GM23338 (cell line): ENCODE measurements at regions not wholly inside any gene's neighbourhood (a gene's known extent, or its start where the extent isn't known, plus 50 kb on each side); places are given as distances from the start of the nearest gene placed in this dataset.

Experiments
- ATAC-seq: fragments of 200-7000 bp; cut with Tn5 transposase; 3 replicates; pipeline ENCODE4 v1.9.1; 2020
- DNase-seq: peaks from one replicate; pipeline ENCODE4 v3.0.0-alpha.2; 2015; ENCODE audit warnings: low spot score
- H2AFZ ChIP-seq: fragments of 200-600 bp; sonication (generic); 2 replicates; pipeline ENCODE4 v1.8.0; 2016; ENCODE audit warnings: antibody characterized with exemption, mild to moderate bottlenecking, moderate library complexity
- H3F3A ChIP-seq: fragments of 200-600 bp; sonication (generic); replicated peaks from 2 replicates; pipeline ENCODE4 v1.8.0; 2017; ENCODE audit warnings: antibody characterized with exemption, mixed run types, low read depth
- H3K27ac ChIP-seq: fragments of 200-600 bp; sonication (generic); 2 replicates; pipeline ENCODE4 v1.6.1; 2016; ENCODE audit warnings: low read depth
- H3K27me3 ChIP-seq: fragments of 200-600 bp; sonication (generic); 2 replicates; pipeline ENCODE4 v1.8.0; 2016; ENCODE audit warnings: mild to moderate bottlenecking, mixed run types, moderate library complexity; ENCODE audit not compliant: insufficient read depth
- H3K36me3 ChIP-seq: fragments of 200-600 bp; sonication (generic); 2 replicates; pipeline ENCODE4 v1.8.0; 2016; ENCODE audit warnings: mild to moderate bottlenecking; ENCODE audit not compliant: insufficient read depth
- H3K4me1 ChIP-seq: fragments of 200-600 bp; sonication (generic); 2 replicates; pipeline ENCODE4 v1.8.0; 2016; ENCODE audit warnings: mild to moderate bottlenecking, moderate library complexity; ENCODE audit not compliant: insufficient read depth
- H3K4me2 ChIP-seq: fragments of 200-600 bp; sonication (generic); 2 replicates; pipeline ENCODE4 v1.7.1; 2017; ENCODE audit warnings: mixed run types
- H3K4me3 ChIP-seq: fragments of 200-600 bp; sonication (generic); 2 replicates; pipeline ENCODE4 v1.6.1; 2016; ENCODE audit warnings: mixed run types
- H3K79me2 ChIP-seq: fragments of 200-600 bp; sonication (generic); replicated peaks from 2 replicates; pipeline ENCODE4 v1.8.0; 2017; ENCODE audit warnings: mild to moderate bottlenecking; ENCODE audit not compliant: insufficient read depth
- H3K9me2 ChIP-seq: fragments of 200-600 bp; sonication (generic); 2 replicates; pipeline ENCODE4 v1.8.0; 2017; ENCODE audit not compliant: insufficient read depth
- H4K20me1 ChIP-seq: fragments of 200-600 bp; sonication (generic); replicated peaks from 2 replicates; pipeline ENCODE4 v1.8.0; 2017; ENCODE audit warnings: mild to moderate bottlenecking; ENCODE audit not compliant: insufficient read depth
- H3K27ac Mint-ChIP-seq: 2 replicates; pipeline ENCODE4 v1.8.0; 2020; ENCODE audit warnings: inconsistent platforms, mild to moderate bottlenecking, moderate library complexity, mixed read lengths
- H3K27me3 Mint-ChIP-seq: 3 replicates; pipeline ENCODE4 v1.8.0; 2022; ENCODE audit warnings: low read depth, mild to moderate bottlenecking, moderate library complexity, mixed read lengths, inconsistent platforms; ENCODE audit not compliant: insufficient read depth, poor library complexity
- H3K36me3 Mint-ChIP-seq: 3 replicates; pipeline ENCODE4 v1.8.0; 2021; ENCODE audit warnings: low read depth, mild to moderate bottlenecking, inconsistent platforms, moderate library complexity, mixed read lengths
- H3K4me1 Mint-ChIP-seq: 3 replicates; pipeline ENCODE4 v1.8.0; 2020; ENCODE audit warnings: mild to moderate bottlenecking, inconsistent platforms, mixed read lengths
- H3K4me3 Mint-ChIP-seq: 3 replicates; pipeline ENCODE4 v1.8.0; 2021; ENCODE audit warnings: moderate library complexity, mild to moderate bottlenecking, inconsistent platforms, mixed read lengths
- H3K9me3 Mint-ChIP-seq: 3 replicates; pipeline ENCODE4 v1.8.0; 2020; ENCODE audit warnings: moderate library complexity, mild to moderate bottlenecking, inconsistent platforms, mixed read lengths
- CREB1 ChIP-seq: fragments of 250-450 bp; sonication (Bioruptor Pico); IDR thresholded peaks from 2 replicates; pipeline ENCODE4 v1.5.0; 2020; ENCODE audit warnings: low read depth, mild to moderate bottlenecking, moderate library complexity
- CTCF ChIP-seq, 2 experiments: fragments of 200-600 bp in 1 of 2; sonication (generic) in 1 of 2; conservative IDR thresholded peaks; 2 replicates each; pipeline versions ENCODE4 v1.5.1 to v1.6.1; 2016 to 2017; ENCODE audit warnings: antibody characterized with exemption in 2 of 2, low read depth in 2 of 2, mild to moderate bottlenecking in 2 of 2, moderate library complexity in 1 of 2
- ETS1 ChIP-seq: IDR thresholded peaks from 2 replicates; pipeline ENCODE4 v1.6.1; 2016; ENCODE audit warnings: antibody characterized with exemption
- EZH2 ChIP-seq: fragments of 200-600 bp; sonication (generic); IDR thresholded peaks from one replicate; pipeline ENCODE4 v1.8.0; 2017; ENCODE audit warnings: antibody characterized with exemption, mild to moderate bottlenecking, low read depth; ENCODE audit not compliant: unreplicated experiment
- EZH2phosphoT487 ChIP-seq: fragments of 200-600 bp; sonication (generic); IDR thresholded peaks from one replicate; pipeline ENCODE4 v1.8.1; 2018; ENCODE audit warnings: antibody characterized with exemption; ENCODE audit not compliant: unreplicated experiment
- JUNB ChIP-seq: IDR thresholded peaks from one replicate; pipeline ENCODE4 v1.6.1; 2016; ENCODE audit warnings: antibody characterized with exemption; ENCODE audit not compliant: unreplicated experiment
- NANOG ChIP-seq: IDR thresholded peaks from 2 replicates; pipeline ENCODE4 v1.6.1; 2016; ENCODE audit warnings: antibody characterized with exemption, borderline replicate concordance
- POLR2AphosphoS5 ChIP-seq: IDR thresholded peaks from 2 replicates; pipeline ENCODE4 v1.6.1; 2016; ENCODE audit warnings: antibody characterized with exemption, low read depth
- REST ChIP-seq: IDR thresholded peaks from one replicate; pipeline ENCODE4 v1.6.1; 2018; ENCODE audit warnings: antibody characterized with exemption; ENCODE audit not compliant: unreplicated experiment
- STAT1 ChIP-seq: IDR thresholded peaks from one replicate; pipeline ENCODE4 v1.6.1; 2016; ENCODE audit warnings: antibody characterized with exemption; ENCODE audit not compliant: unreplicated experiment
- ZNF114 ChIP-seq: fragments of 250-450 bp; sonication (Bioruptor Pico); IDR thresholded peaks from 2 replicates; pipeline ENCODE4 v1.5.0; 2020; ENCODE audit warnings: mild to moderate bottlenecking, moderate library complexity
- ZNF331 ChIP-seq: fragments of 250-450 bp; sonication (Bioruptor Pico); IDR thresholded peaks from 2 replicates; pipeline ENCODE4 v1.5.0; 2020; ENCODE audit warnings: low read depth, mild to moderate bottlenecking, moderate library complexity
- ZNF462 ChIP-seq: fragments of 250-450 bp; sonication (Bioruptor Pico); IDR thresholded peaks from 2 replicates; pipeline ENCODE4 v1.5.0; 2020; ENCODE audit warnings: mild to moderate bottlenecking, moderate library complexity

- TF ChIP-seq EZH2 (no peak), ZNF331 (CRISPR knock-in tag) (no peak), ETS1 (no peak), POLR2AphosphoS5 (no peak), EZH2phosphoT487 (no peak), ZNF114 (no peak), REST (no peak), NANOG (no peak), STAT1 (no peak), CTCF (conservative IDR thresholded peaks at IDR 0.05; ENCODE audit: low read depth in 2 of 2) (no peak), CREB1 (CRISPR knock-in tag) (no peak), ZNF462 (CRISPR knock-in tag) (no peak), JUNB (no peak)
These were observed 468.6 kb upstream of the FAT1 start for GRCh38 chr4:187192266-187192665.

More at GRCh38 chr4:187192266-187192665, 468.6 kb upstream of the FAT1 start:
- H3K27ac ChIP-seq: no peak overlapping the region
- no peaks in the 10 kb centered on the region; the same call in 1 of the 2 replicates for H3K9me2 ChIP-seq
- no peaks in the 10 kb centered on the region for H3K36me3 ChIP-seq
- DNase-seq (no peak), ATAC-seq (no peak)
- H4K20me1 ChIP-seq: no peaks in the 10 kb centered on the region
- H3K4me1 ChIP-seq: no peaks in the 10 kb centered on the region
- no peaks in the 10 kb centered on the region for H3K36me3 Mint-ChIP-seq
- H3K27me3 ChIP-seq: no peaks in the 10 kb centered on the region
- no peak overlapping the region for H3K4me3 ChIP-seq
- no peaks in the 10 kb centered on the region for H3K79me2 ChIP-seq
- H3K4me3 Mint-ChIP-seq: no peak overlapping the region
- H3F3A ChIP-seq: no peaks in the 10 kb centered on the region
- H3K27me3 Mint-ChIP-seq: peaks cover 5% of the 10 kb centered on the region
- no peak overlapping the region for H2AFZ ChIP-seq
- no peak overlapping the region for H3K27ac Mint-ChIP-seq
- H3K4me2 ChIP-seq: no peak overlapping the region
- H3K9me3 Mint-ChIP-seq: no peaks in the 10 kb centered on the region; the same call in 2 of the 3 replicates
- H3K4me1 Mint-ChIP-seq: no peaks in the 10 kb centered on the region
